HG03442 (cell line): ENCODE measurements at regions not wholly inside any gene's neighbourhood (a gene's known extent, or its start where the extent isn't known, plus 50 kb on each side); places are given as distances from the start of the nearest gene placed in this dataset.
"Not testable (repeated sequence)": the region's sequence is repeated elsewhere in the genome, so short reads cannot be mapped to it uniquely, and the experiment has no call there.

Experiments used
- ATAC-seq: cut with Tn5 transposase; IDR thresholded peaks from one replicate; pipeline ENCODE4 v1.9.1; 2021; ENCODE audit warnings: mild to moderate bottlenecking, moderate library complexity; ENCODE audit not compliant: unreplicated experiment

DNA sequence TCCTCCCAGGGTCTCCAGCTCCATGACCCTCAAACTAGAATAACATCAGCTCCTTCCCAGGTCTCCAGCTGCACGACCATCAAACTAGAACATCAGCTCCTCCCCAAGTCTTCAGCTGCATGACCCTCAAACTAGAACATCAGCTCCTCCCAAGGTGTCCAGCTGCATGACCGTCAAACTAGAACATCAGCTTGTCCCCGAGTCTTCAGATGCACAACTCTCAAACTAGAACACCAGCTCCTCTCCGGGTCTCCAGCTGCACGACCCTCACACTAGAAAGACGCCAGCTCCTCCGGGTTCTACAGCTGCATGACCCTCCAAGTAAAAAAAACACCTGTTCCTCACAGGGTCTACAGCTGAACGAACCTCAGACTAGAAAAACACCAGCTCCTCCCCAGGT lies 312.9 kb upstream of the TFPI start:
- no peak for ATAC-seq

DNA sequence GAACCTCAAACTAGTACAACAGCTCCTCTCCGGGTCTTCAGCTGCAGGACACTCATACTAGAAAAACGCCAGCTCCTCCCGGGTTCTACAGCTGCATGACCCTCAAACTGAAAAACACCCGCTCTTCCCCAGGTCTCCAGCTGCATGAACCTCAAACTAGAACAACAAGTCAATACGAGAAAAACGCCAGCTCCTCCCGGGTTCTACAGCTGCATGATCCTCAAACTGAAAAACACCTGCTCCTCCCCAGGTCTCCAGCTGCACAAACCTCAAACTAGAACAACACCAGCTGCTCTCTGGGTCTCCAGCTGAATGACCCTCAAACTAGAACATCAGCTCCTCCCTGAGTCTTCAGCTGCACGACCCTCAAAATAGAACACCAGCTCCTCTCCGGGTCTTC lies 315.0 kb upstream of the TFPI start:
- no peak for ATAC-seq

DNA sequence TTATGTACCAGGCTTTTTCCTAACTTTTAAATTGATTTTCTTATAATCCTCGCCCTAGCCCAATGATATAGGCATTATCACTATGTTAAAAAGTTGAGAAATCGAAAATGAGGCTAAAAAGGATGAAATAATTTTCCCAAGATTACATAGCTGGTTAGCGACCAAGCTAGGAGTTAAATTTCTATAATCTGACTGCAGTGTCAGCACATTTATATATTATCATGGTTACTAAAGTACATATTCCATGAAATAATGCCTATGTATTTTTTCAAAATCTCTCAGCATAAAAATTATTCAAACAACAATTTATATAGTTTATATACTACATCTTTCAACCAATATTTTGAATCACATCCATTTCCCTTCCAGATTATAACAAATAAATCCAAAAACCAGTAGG lies 317.3 kb upstream of the TFPI start:
- no peak for ATAC-seq

DNA sequence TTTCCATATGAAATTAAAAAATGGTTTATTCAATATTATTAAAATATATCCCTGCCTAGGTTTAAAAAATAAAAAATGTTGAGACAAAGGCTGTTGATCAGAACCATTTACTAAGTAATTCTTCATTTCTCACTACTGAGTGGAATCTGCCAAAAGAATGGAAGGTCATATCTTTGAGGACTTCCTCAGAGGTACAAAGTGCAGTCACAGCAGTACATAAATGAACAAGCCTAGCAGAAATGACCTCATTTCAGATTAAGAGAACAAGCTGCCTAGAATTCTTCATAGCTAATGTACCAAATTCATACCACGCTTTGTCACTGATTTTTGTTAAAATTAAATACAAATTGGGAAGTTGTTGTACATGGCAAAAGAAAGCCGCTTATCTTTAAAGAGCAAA lies 318.9 kb upstream of the TFPI start:
- ATAC-seq, result no peak

DNA sequence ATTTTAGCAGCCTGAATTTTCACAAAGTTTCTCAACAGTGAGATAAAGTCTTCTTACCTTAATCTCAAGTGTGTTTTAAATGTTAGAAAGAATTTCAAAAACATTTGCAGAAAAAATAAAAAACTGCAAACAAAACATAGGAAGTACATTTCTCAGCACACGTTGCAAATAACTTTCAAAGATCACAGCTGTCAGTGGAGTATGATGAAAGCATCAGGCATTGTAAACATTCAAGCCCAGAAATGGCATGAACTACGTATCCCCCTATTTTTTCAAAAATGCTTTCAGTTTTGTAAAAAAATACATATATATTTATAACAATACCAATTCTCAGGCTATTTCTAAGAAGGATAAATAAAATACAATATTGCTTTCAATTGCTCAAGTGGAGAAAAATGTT lies 320.6 kb upstream of the TFPI start:
- ATAC-seq, result no peak

DNA sequence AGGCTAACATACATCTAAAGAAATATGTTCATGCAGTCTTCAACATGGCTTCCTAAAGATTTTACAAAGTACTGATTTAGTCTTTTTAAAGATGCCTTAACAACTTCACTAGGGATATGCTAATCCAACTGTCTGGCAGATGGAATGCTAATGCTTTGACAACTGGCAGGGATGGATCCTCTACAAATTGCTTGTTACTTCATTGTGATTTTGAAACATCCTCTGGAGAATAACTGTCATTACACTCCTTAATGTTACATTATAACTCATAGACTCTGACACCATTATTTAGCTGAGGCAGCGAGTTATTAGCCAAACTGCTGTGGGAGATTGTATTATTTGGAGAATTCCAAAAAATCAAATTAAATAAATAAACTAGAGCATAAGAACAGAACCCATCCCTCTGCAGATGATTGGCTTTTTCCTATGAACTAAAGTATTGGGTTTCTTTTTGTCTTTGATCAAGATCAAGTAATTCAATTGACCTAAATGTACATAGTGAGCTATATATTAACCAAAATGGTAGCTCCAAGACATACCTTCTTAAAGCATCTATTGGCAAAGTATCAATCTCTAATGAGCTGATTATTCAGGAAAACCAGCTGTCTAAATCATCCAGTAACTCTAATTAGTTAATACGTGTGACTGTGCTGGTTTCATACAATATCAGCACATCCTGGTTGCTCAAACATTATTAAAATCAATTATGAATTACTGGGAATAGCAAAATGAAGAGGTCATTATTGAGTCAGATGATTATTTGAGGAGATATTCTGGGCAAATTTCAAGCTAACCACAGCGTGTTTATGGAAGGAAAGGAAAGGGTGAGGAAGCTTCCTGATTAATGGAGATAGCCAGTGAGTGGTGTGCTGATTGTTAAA lies 321.3 kb upstream of the TFPI start:
- no peak for ATAC-seq

DNA sequence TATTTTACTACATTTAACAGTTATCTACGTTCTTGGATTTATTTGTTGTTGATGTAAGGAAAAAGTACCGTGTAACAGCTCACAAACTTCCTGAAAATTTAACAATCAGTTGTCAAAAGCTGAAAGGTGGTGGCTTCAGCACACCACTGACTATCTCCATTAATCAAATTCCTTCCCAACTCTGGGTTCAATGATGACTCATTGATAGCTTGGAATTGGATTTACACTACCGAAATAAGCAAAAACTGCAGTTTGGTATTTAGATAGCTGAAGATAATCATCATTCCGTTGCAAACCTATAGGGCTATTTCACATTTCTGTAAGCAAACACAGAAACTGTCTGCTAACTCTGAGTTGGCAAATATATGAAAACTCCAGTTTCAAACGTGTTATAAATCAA lies 322.3 kb upstream of the TFPI start:
- no peak for ATAC-seq

DNA sequence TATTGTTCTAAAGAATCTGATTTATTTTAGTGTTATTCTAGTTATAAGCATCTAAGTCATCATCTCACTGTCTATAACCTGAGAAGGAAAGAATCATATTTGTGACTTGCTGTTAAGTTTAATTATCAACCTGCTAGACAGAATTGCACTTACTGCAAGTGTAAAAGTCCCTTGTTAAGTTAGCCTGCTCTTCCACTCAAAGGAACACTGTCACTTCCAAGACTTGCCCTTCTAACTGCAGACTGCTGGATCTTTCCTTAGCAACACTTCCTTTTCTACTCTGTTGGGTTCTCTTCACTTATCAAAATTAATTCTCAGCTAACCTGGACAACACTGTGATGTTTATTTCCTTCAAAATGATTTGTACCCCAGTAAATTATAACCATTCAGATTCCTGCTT lies 323.2 kb upstream of the TFPI start:
- no peak for ATAC-seq

DNA sequence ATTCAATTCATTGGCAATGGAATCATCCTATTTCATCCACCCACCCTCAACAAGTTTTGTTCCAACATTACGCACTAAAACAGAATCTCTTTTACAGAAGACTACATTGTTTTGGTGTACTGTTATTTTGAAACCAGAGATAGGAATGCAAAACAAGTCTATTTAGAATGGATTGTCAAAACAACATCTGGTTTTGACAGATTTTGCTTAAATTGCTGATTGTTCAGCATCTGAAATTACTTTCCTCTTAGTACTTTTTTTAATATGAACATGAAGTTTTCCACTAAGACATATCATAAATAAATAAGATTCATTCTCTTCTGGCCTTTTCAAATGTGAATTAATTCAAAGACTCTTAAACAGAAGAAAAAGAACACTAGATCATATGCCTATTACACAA lies 323.9 kb upstream of the TFPI start:
- no peak for ATAC-seq

DNA sequence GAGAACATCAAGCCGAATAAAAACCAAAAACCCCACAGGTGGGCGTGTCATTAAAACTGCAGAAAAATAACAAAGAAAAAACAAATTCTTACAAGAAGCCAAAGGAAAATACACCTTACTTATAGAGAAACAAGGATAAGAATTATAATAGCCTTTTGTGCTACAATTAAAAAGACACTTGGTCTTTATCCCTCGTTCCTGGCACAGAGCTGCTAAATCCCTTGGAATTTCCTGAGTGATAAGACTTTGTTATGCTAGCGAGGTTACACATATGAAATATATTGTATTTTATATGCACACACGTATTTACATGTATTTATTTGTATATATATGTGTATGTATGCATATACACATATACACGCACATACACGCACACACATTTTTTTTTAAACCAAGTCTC lies 325.3 kb upstream of the TFPI start:
- no peak for ATAC-seq

DNA sequence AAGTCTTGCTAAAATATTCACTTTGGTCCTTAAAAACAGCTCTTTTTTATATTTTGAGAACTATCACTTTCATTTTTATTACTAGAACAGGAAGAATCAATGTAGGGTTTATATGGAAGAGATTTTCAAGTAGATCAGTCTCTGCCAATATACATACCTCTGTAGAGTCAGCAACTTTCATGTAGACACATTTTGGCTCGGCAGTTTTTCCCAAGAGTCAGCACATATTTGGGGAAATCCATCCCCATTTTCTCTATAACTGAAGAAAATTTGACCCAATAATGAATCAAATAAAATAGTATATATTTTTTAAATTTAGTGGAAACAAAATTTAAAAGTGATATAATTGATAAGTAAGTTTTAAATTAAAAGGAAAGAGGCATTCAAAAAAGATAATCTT lies 329.8 kb upstream of the TFPI start:
- ATAC-seq, result no peak

DNA sequence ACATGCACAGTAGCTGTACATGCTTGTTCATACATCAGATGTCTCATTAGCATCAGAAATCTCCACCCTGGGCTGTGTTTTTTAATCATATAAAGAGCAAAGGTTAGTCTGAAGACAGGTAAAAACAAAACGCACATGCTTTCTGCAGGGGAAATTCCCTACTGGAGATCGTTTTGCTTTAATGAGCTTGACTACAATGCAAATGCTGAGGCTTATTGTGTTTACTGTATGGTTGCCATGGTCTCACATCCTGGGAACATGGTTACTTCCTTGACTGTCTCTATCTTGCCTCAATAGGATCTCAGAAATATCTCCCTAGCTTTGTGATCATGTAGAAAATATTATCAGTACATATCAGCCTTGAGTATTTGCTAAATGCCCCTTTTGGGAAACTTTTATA lies 336.5 kb upstream of the TFPI start:
- no peak for ATAC-seq

DNA sequence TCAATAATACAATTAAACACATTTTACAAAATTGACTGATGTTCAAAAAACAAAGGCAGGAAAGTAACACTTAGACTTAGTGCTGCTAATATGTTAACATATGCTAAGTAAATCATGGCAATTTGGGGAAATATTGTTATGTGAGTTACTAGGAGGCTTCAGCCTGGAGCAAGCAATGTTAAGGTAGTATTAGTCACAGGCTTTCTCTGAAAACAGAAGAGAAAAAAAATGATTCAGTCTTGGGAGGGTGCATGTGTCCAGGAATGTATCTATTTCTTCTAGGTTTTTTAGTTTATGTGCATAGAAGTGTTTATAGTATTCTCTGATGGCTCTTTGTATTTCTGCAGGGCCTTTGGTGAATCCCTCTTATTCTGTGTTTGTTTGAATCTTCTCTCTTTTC lies 345.8 kb upstream of the TFPI start:
- no peak for ATAC-seq

DNA sequence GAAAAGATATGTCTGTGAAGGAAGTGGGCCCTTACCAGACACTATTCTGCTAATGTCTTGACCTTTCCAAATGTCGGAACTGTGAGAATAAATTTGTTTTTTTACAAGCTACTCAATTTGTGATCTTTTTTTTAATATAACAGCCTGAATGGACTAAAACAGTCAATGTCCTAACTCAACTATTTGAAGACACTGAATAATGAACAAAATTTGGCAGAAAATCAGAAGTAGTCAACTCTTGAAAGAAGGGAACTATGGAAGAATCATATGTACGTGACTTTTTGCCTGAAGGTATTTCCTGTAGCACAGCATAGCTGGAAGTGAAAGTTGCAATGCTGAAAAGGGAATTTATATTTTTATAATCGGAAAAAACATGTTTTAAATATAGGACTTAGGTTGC lies 351.8 kb upstream of the TFPI start:
- ATAC-seq, result no peak

DNA sequence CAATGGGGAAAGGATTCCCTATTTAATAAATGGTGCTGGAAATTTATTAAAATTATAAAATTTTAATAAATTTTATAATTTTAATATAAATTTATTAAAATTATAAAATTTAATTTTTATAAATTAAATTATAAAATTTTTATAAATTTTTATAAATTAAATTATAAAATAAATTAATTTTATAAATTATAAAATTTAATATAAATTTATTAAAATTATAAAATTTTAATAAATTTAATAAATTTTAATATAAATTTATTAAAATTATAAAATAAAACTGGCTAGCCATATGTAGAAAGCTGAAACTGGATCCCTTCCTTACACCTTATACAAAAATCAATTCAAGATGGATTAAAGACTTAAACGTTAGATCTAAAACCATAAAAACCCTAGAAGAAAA lies 356.7 kb upstream of the TFPI start:
- not testable (repeated sequence) for ATAC-seq

DNA sequence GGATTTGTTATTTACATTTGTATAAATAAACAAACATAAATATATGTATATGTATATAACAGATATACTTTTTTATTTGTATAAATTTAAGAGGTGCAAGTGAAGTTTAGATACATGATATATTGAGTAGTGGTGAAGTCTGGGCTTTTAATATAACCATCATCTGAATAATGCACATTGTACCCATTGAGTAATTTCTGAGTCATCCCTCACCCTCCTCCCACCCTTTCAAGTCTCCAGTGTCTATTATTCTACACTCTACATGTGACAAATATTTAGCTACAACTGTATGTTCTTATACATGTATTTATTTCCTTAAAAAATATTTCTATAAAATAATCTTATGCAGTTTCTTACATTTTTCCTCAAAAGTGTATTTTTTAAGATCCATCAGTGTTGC lies 358.7 kb upstream of the TFPI start:
- ATAC-seq, result no peak

DNA sequence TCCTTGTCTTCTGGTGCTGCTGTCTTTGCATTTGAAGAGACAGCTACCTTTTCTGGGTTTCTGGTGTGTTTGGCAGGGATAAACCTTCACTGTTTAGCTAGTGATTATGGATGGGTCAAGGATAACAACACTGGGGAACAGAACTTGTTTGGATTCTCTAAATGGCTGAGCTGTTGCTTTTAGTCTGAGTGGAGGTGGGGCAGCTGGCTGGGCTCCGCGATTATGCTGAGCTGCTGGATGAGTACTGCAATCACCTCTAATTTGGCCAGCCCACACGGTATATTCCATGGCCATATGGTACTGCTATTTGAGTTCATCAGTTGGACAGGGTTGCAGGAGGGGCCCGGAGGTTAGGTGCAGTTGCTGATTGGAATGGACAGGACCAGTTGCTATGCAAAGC lies 361.6 kb upstream of the TFPI start:
- ATAC-seq, result no peak

DNA sequence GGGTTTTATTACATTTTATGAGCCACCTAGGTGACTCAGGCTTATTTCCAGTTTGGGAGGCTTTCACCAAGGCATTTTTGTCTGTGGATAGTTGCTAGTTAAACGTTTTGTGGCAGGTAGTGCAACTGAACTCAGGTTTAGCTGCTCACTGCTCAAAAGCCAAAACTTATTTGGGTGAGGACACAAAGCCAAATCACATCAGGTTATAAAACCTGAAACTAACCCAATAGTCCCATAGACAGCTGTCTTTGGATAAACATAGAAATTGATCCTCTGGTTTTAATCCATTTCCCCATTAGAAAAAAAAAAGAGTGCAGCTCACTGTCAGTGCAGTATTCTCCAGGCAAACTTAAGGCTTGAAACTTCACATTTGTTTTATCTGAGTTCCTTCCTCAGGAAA lies 362.6 kb upstream of the TFPI start:
- ATAC-seq, result no peak

DNA sequence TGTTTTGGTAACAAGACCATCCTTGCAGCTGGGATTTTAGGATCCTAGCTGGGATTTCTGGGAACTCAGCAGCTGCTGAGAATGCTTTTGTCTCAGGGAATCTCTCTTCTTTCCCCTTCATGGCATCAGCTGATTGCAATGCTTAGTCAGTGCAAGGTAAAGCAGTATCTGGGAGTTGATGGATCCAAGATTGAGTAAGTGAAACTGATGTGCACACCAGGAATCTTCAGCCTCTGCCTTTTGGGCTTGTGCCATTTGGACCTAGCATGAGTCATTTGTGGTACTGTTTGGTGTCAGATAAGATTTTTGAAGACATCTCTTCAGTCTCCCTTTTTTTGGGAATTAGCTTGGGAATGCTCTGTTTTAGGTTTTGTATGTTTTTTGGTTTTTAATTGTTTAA lies 363.3 kb upstream of the TFPI start:
- no peak for ATAC-seq

DNA sequence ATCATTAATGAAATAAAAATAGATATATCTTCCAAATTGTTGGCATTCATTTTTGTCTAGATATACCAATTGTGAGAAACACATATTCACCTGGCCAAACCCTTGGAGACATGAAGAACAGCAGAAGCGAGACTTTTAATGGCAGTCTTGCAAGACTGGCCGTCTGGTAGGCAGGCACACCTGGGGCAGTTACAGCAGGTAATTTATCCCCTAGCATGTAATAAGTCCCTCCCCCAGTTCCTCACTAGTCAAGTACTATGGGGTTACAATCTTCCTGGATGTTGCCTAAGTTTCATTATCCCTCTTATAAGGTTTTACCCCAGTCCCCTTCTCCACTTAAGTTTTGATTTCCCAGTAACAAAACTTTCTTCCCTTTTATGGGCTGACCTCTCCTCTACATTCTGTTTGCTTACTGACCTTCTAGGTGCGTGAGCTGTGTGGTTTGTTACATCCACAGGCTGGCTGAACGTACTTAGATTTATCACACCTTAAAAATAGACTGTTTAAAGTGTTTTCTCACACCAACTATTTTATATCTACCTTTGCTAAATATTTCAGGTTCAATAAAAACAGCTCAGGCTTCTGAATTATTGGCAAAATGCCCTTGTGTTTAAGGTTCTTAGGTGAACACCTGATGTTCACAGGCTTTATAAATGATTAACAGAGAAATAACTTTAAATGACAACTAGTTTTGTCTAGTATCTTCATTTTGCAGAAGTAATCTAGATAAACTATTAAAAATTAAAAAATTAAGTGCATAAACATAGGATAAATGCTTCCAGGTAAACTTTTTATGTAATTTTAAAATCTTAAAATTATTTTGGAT lies 365.0 kb upstream of the TFPI start:
- ATAC-seq, result no peak

DNA sequence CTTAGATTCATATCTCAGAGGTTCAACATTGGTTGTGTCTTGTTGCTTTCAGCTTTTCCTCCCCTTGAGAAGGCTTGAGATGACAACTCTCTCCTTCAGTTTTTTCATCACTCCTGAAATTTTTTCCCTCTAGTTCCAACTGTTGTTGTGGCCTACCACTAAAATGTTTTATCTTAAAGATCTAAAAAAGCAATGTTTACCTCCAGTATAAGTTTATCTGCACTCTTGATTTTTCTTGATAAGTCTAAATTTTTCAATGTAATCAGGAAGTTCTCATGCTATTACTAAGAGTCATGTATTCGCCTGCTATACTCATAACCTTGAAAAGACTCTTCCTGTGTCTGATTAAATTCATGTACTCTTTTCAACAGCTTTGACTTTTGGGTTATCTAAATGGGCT lies 366.3 kb upstream of the TFPI start:
- ATAC-seq, result no peak

DNA sequence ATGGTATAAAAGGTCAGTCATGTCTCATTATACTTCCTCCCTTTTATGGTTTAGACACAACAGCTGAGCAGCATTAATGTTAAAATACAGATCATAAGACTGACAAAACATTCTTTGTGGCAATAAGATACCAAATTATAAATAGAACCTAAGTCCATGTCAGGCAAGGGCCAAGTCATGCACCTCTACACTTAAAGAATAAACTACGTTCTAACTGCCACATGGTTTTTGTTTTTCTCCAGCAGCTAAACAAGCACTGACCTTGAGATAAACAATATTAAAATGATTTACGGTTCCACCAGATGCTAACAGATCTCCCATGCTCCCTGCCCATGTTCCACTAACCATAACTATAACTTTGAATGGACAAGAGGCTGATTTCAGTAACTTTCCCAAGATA lies 368.6 kb upstream of the TFPI start:
- ATAC-seq, result no peak
